B cell (primary cell): ENCODE measurements at regions not wholly inside any gene's neighbourhood (a gene's known extent, or its start where the extent isn't known, plus 50 kb on each side); places are given as distances from the start of the nearest gene placed in this dataset.

ENCODE experiments used
- EZH2 ChIP-seq: IDR thresholded peaks from 2 replicates; pipeline ENCODE4 v1.6.1; 2012; ENCODE audit warnings: borderline replicate concordance, low read depth, mild to moderate bottlenecking, moderate library complexity, low read length; ENCODE audit not compliant: insufficient read depth, poor library complexity, severe bottlenecking
- TF ChIP-seq, protein P1 (sequence below): fragments of 200-600 bp; IDR thresholded peaks from one replicate; pipeline ENCODE4 v1.8.0; 2022; ENCODE audit warnings: antibody characterized with exemption, mild to moderate bottlenecking

DNA sequence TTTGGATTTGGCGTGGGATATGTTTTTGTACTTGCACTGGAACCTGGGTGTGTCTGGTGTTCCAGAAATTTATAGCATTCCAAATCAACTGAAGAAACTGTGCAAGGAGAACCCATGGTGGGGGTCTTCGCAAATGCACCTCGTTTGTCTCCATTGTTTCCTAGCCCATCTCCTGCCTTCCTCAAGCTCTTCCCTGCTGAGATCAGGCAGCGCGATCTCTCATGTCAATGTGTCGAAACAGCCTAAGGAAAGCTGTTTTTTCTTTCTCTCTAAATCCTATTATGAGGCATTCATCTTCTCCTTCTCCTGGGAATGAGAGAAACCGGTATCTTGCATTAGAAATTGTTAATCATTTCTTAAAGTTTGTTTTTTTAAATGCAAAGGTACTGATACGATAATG lies 131.0 kb downstream of the KLF5 start:
- TF ChIP-seq, protein P1, sequence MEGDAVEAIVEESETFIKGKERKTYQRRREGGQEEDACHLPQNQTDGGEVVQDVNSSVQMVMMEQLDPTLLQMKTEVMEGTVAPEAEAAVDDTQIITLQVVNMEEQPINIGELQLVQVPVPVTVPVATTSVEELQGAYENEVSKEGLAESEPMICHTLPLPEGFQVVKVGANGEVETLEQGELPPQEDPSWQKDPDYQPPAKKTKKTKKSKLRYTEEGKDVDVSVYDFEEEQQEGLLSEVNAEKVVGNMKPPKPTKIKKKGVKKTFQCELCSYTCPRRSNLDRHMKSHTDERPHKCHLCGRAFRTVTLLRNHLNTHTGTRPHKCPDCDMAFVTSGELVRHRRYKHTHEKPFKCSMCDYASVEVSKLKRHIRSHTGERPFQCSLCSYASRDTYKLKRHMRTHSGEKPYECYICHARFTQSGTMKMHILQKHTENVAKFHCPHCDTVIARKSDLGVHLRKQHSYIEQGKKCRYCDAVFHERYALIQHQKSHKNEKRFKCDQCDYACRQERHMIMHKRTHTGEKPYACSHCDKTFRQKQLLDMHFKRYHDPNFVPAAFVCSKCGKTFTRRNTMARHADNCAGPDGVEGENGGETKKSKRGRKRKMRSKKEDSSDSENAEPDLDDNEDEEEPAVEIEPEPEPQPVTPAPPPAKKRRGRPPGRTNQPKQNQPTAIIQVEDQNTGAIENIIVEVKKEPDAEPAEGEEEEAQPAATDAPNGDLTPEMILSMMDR = no peak
- no peak for TF ChIP-seq EZH2
